Ovary (tissue), 3 donors: ENCODE measurements at regions not wholly inside any gene's neighbourhood (a gene's known extent, or its start where the extent isn't known, plus 50 kb on each side); places are given as distances from the start of the nearest gene placed in this dataset.

ENCODE experiments used
- POLR2A ChIP-seq: fragments of 450-650 bp; IDR thresholded peaks from one replicate; pipeline ENCODE4 v1.6.1; 2017; ENCODE audit warnings: antibody characterized with exemption, mild to moderate bottlenecking, moderate library complexity
- TF ChIP-seq, protein P1 (sequence below), 3 donors: fragments of 450-650 bp in 2 of 3; fragments of 200-600 bp in 1 of 3; IDR thresholded peaks; one replicate each; pipeline versions ENCODE4 v1.5.1 to v1.8.0; 2016 to 2022; ENCODE audit warnings: antibody characterized with exemption in 3 of 3, mild to moderate bottlenecking in 1 of 3
- donor health status: DM: no; HTN: no; CAD: no.

DNA sequence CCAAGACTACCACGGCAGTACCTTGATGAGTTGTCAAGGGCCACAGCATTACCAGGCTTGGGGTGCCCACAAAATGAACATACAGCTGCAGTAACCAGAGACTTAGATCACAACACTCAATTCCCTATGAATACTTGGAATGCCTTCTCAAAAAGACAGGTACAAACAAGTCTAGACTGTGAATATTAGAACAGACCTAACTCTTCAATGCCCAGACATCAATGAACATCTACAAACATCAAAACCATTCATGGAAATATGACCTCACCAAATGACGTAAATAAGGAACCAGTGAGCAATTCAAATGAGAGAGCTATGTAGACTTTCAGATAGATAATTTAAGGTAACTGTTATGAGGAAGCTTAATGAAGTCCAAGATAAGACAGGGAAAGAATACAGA lies 185.1 kb upstream of the POU1F1 start:
- TF ChIP-seq, protein P1, sequence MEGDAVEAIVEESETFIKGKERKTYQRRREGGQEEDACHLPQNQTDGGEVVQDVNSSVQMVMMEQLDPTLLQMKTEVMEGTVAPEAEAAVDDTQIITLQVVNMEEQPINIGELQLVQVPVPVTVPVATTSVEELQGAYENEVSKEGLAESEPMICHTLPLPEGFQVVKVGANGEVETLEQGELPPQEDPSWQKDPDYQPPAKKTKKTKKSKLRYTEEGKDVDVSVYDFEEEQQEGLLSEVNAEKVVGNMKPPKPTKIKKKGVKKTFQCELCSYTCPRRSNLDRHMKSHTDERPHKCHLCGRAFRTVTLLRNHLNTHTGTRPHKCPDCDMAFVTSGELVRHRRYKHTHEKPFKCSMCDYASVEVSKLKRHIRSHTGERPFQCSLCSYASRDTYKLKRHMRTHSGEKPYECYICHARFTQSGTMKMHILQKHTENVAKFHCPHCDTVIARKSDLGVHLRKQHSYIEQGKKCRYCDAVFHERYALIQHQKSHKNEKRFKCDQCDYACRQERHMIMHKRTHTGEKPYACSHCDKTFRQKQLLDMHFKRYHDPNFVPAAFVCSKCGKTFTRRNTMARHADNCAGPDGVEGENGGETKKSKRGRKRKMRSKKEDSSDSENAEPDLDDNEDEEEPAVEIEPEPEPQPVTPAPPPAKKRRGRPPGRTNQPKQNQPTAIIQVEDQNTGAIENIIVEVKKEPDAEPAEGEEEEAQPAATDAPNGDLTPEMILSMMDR (IDR thresholded peaks at IDR 0.05): no peak
- no peak for TF ChIP-seq POLR2A
